Osteocyte (in vitro differentiated cells): ENCODE measurements at regions not wholly inside any gene's neighbourhood (a gene's known extent, or its start where the extent isn't known, plus 50 kb on each side); places are given as distances from the start of the nearest gene placed in this dataset.

ENCODE experiments used
- DNase-seq: peaks from one replicate; pipeline ENCODE4 v3.0.0; 2021; ENCODE audit warnings: mixed read lengths; ENCODE audit not compliant: unreplicated experiment; ENCODE audit errors: extremely low spot score
- H3K27ac Mint-ChIP-seq: one replicate; pipeline ENCODE4 v1.8.0; 2021; ENCODE audit warnings: mild to moderate bottlenecking, mixed read lengths; ENCODE audit not compliant: unreplicated experiment
- H3K27me3 Mint-ChIP-seq: one replicate; pipeline ENCODE4 v1.8.0; 2021; ENCODE audit warnings: mixed read lengths; ENCODE audit not compliant: unreplicated experiment
- H3K36me3 Mint-ChIP-seq: one replicate; pipeline ENCODE4 v1.8.0; 2021; ENCODE audit warnings: mixed read lengths; ENCODE audit not compliant: unreplicated experiment
- H3K4me1 Mint-ChIP-seq: one replicate; pipeline ENCODE4 v1.8.0; 2021; ENCODE audit warnings: mixed read lengths; ENCODE audit not compliant: unreplicated experiment
- H3K4me3 Mint-ChIP-seq: one replicate; pipeline ENCODE4 v1.8.0; 2021; ENCODE audit warnings: mild to moderate bottlenecking, moderate library complexity, mixed read lengths; ENCODE audit not compliant: unreplicated experiment
- H3K9me3 Mint-ChIP-seq: one replicate; pipeline ENCODE4 v1.8.0; 2021; ENCODE audit warnings: mixed read lengths; ENCODE audit not compliant: unreplicated experiment
- CTCF ChIP-seq: fragments of 200-600 bp; sonication (generic); IDR thresholded peaks from 2 replicates; pipeline ENCODE4 v1.5.0; 2021; ENCODE audit warnings: antibody characterized with exemption, mild to moderate bottlenecking, moderate library complexity

GRCh38 chr1:54488779-54489626, 59.0 kb upstream of the ACOT11 start:
- Mint-ChIP-seq H3K9me3 (no peaks in the 10 kb centered on the region), H3K4me3 (peak overlapping the region; percentile 87), H3K27me3 (peaks cover 12% of the 10 kb centered on the region), H3K27ac (peak overlapping the region; percentile 93), H3K36me3 (no peaks in the 10 kb centered on the region), H3K4me1 (peaks cover 27% of the 10 kb centered on the region)
- DNase-seq = peak; percentile 95
- TF ChIP-seq CTCF = peak; percentile 98

GRCh38 chr1:54488065-54488750, 59.8 kb upstream of the ACOT11 start:
- Mint-ChIP-seq H3K4me1 (peaks cover 27% of the 10 kb centered on the region), H3K4me3 (peak overlapping the region; percentile 87), H3K36me3 (no peaks in the 10 kb centered on the region), H3K27me3 (peaks cover 12% of the 10 kb centered on the region), H3K9me3 (no peaks in the 10 kb centered on the region), H3K27ac (peak overlapping the region; percentile 93)
- peak; percentile 97 for DNase-seq
- TF ChIP-seq CTCF = peak; percentile 30

DNA sequence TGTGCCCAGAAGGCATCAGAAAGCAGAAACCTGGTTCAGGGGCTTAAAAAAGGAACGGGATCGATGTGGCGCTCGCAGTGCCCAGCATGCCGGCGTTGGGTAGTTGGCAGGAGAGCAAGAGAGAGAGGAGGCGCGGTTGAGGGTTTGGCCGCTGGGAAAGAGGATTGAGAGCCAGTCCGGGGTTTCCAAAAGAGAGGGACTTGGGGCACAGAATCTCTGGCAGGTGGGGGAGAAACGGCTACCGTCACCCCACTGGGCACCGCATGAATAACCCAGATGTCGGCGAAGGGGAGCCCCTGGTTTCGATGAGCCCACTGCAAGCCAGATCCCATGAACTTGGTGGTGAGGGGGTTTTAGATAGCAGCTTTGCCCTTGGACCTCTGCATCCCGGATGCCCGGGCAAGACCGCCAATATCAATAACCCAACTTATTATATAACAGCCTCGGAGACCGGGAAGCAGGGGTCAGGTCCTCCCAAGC, 60.4 kb upstream of the ACOT11 start:
- Mint-ChIP-seq H3K27me3 (peaks cover 12% of the 10 kb centered on the region), H3K4me1 (peaks cover 27% of the 10 kb centered on the region)

GRCh38 chr1:54486907-54487306, 61.1 kb upstream of the ACOT11 start:
- no peaks in the 10 kb centered on the region for H3K9me3 Mint-ChIP-seq
- no peaks in the 10 kb centered on the region for H3K36me3 Mint-ChIP-seq
- DNase-seq = no peak
- no peak for TF ChIP-seq CTCF
- H3K4me3 Mint-ChIP-seq = peak overlapping the region; percentile 61
- peaks cover 28% of the 10 kb centered on the region for H3K4me1 Mint-ChIP-seq
- peaks cover 12% of the 10 kb centered on the region for H3K27me3 Mint-ChIP-seq
- no peak overlapping the region for H3K27ac Mint-ChIP-seq

More for the DNA sequence above, 60.4 kb upstream of the ACOT11 start:
- H3K9me3 Mint-ChIP-seq = no peaks in the 10 kb centered on the region
- no peak for TF ChIP-seq CTCF
- H3K27ac Mint-ChIP-seq = peak overlapping the region; percentile 78
- no peaks in the 10 kb centered on the region for H3K36me3 Mint-ChIP-seq
- peak overlapping the region; percentile 61 for H3K4me3 Mint-ChIP-seq
- DNase-seq = no peak

DNA sequence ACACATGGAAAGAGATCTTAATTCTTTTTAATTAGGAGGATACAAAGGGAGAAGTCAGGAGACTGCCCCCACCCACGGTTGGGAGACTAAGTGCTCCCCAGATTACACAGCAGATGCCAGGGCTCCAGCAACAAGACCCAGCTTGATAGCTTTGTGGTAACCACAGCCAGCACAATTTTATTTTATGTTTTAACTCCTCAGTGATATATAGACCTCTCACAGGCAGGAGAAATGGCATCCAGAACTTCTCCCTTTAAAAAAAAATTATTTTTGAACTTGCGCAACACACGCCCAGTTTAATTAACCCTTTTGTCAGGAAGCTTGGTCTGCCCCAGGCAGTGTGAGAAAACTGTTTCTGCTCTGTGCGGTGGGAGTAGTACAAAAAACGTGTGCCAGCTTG, 62.6 kb upstream of the ACOT11 start:
- TF ChIP-seq CTCF = no peak
- no peak overlapping the region for H3K27ac Mint-ChIP-seq
- H3K36me3 Mint-ChIP-seq = no peaks in the 10 kb centered on the region
- peaks cover 12% of the 10 kb centered on the region for H3K27me3 Mint-ChIP-seq
- peaks cover 32% of the 10 kb centered on the region for H3K4me1 Mint-ChIP-seq
- no peak for DNase-seq
- no peaks in the 10 kb centered on the region for H3K9me3 Mint-ChIP-seq
- no peak overlapping the region for H3K4me3 Mint-ChIP-seq
